ENCODE measurements at regions not wholly inside any gene's neighbourhood (a gene's known extent, or its start where the extent isn't known, plus 50 kb on each side); places are given as distances from the start of the nearest gene placed in this dataset.
"Not testable (repeated sequence)": the region's sequence is repeated elsewhere in the genome, so short reads cannot be mapped to it uniquely, and the experiment has no call there.

DNA sequence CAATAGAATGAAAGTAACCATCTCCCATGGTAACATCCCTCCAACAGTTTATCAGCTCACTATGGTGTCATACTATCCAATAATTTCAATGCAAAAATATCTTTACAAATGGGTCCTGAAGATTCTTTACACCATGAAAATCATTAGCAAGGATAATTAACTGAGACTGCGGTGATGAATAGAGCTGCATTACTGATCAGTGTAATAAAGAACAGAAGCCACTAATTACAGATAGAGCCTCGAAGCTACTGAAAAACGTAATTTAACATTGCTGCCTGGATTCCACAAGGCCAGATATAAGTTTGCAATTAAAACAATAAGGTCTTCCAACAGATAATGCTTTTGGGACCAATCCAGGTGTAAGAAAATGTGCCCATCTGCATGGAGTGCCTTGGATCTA lies 1245.8 kb upstream of the SLC39A10 start:
- Histone ChIP-seq H3K4me1 (ENCODE audit: control insufficient read depth in 3 of 3, insufficient read depth in 2 of 3, low read depth in 1 of 3, low read length in 2 of 3) (no peaks in the 10 kb centered on the region), H3K4me3 (ENCODE audit: low read depth in 1 of 3, low read length in 3 of 3) (no peak overlapping the region), H3K27ac (ENCODE audit: low read depth in 1 of 3, low read length in 2 of 3) (no peak overlapping the region), H3K9me3 (ENCODE audit: control insufficient read depth in 2 of 2, insufficient read depth in 1 of 2, low read depth in 1 of 2, low read length in 1 of 2) (no peaks in the 10 kb centered on the region), H3K27me3 (ENCODE audit: control insufficient read depth in 3 of 3, insufficient read depth in 3 of 3, low read length in 3 of 3) (no peaks in the 10 kb centered on the region), H3K36me3 (ENCODE audit: control insufficient read depth in 3 of 3, insufficient read depth in 2 of 3, low read depth in 1 of 3, low read length in 3 of 3) (no peaks in the 10 kb centered on the region)
- FAIRE-seq (no peak), DNase-seq (no peak)
- WGBS, 3 donors: 67 to 77% (median 70%) methylated on average over 3 of the region's 3 CpGs

DNA sequence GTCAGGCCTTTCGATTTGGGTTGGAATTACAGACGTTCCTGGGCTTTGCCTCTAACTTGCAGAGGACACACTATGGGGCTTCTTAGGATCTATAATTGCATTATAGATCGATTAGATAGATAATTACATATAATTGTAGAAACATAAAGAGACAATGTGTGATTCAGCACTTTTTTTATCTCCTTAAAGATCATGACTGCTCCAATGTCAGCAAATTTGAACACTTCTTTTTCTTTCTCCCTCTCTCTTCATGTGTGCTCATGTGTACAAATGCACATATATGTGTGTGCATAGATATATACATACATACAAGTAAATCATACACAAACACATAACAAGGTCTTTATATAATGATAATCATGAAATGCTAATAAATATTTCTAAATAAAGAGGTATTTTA lies 1261.2 kb upstream of the SLC39A10 start:
- WGBS, 3 donors: 84 to 89% (median 86%) methylated on average over 3 of the region's 3 CpGs
- DNase-seq (no peak), FAIRE-seq (no peak)
- no peaks in the 10 kb centered on the region for H3K36me3 ChIP-seq (ENCODE audit: control insufficient read depth in 3 of 3, insufficient read depth in 2 of 3, low read depth in 1 of 3, low read length in 3 of 3)
- no peaks in the 10 kb centered on the region for H3K27me3 ChIP-seq (ENCODE audit: control insufficient read depth in 3 of 3, insufficient read depth in 3 of 3, low read length in 3 of 3)
- H3K4me1 ChIP-seq (ENCODE audit: control insufficient read depth in 3 of 3, insufficient read depth in 2 of 3, low read depth in 1 of 3, low read length in 2 of 3): no peaks in the 10 kb centered on the region
- no peak overlapping the region for H3K4me3 ChIP-seq (ENCODE audit: low read depth in 1 of 3, low read length in 3 of 3)
- no peaks in the 10 kb centered on the region for H3K9me3 ChIP-seq (ENCODE audit: control insufficient read depth in 2 of 2, insufficient read depth in 1 of 2, low read depth in 1 of 2, low read length in 1 of 2)
- H3K27ac ChIP-seq (ENCODE audit: low read depth in 1 of 3, low read length in 2 of 3): no peak overlapping the region

DNA sequence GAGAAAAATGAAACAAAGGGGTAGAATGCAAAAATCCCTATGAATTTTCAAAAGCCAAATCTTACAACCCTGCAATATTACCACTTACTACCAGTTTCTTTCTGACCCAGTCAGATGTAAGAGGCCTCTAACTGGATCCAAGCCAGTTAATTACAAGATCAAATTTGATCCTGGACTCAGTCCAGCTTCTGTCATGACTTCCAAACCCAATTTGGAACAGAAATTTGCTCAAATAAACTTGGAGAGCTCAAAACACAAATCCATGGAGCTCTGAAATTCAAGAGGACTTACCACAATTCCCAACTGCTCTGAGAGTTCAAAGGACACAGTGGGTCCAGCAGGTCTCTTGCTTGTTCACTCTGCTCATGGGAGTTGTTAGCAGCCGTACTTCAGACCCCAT lies 1271.7 kb upstream of the SLC39A10 start:
- H3K27me3 ChIP-seq (ENCODE audit: control insufficient read depth in 3 of 3, insufficient read depth in 3 of 3, low read length in 3 of 3): no peaks in the 10 kb centered on the region
- no peaks in the 10 kb centered on the region for H3K4me1 ChIP-seq (ENCODE audit: control insufficient read depth in 3 of 3, insufficient read depth in 2 of 3, low read depth in 1 of 3, low read length in 2 of 3)
- no peaks in the 10 kb centered on the region for H3K36me3 ChIP-seq (ENCODE audit: control insufficient read depth in 3 of 3, insufficient read depth in 2 of 3, low read depth in 1 of 3, low read length in 3 of 3)
- FAIRE-seq (no peak), DNase-seq (no peak)
- peaks cover 2 to 10% of the 10 kb centered on the region in 2 donors for H3K9me3 ChIP-seq (ENCODE audit: control insufficient read depth in 2 of 2, insufficient read depth in 1 of 2, low read depth in 1 of 2, low read length in 1 of 2)
- no peak overlapping the region for H3K27ac ChIP-seq (ENCODE audit: low read depth in 1 of 3, low read length in 2 of 3)
- no peak overlapping the region for H3K4me3 ChIP-seq (ENCODE audit: low read depth in 1 of 3, low read length in 3 of 3)
- WGBS, 3 donors: 67 to 80% (median 68%) methylated on average over 1 of the region's 1 CpG

DNA sequence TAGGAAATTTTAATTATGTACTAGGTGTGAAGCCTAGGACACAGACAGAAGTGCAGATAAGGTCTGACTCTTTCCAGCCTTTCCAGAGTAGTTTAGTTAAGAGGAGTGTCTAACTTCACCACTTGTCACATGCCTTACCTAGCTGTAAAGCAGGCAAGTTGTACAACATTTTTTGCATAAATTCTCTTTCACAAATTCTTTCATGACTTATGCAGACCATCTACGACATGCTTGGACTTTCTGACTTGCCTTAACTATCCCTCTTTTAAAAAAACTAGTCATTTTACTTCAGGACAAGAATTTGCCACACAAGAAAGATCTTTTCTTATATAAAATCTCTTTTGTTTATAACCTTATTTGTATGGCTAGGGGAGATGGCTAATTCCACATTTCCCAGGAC lies 1273.6 kb upstream of the SLC39A10 start:
- H3K9me3 ChIP-seq (ENCODE audit: control insufficient read depth in 2 of 2, insufficient read depth in 1 of 2, low read depth in 1 of 2, low read length in 1 of 2): peaks cover 2 to 10% of the 10 kb centered on the region in 2 donors
- H3K4me3 ChIP-seq (ENCODE audit: low read depth in 1 of 3, low read length in 3 of 3): no peak overlapping the region
- WGBS, 3 donors: 14 to 23% (median 15%) methylated on average over 1 of the region's 1 CpG
- DNase-seq: no peak
- no peak for FAIRE-seq
- H3K4me1 ChIP-seq (ENCODE audit: control insufficient read depth in 3 of 3, insufficient read depth in 2 of 3, low read depth in 1 of 3, low read length in 2 of 3): no peaks in the 10 kb centered on the region
- H3K36me3 ChIP-seq (ENCODE audit: control insufficient read depth in 3 of 3, insufficient read depth in 2 of 3, low read depth in 1 of 3, low read length in 3 of 3): no peaks in the 10 kb centered on the region
- H3K27me3 ChIP-seq (ENCODE audit: control insufficient read depth in 3 of 3, insufficient read depth in 3 of 3, low read length in 3 of 3): no peaks in the 10 kb centered on the region
- no peak overlapping the region for H3K27ac ChIP-seq (ENCODE audit: low read depth in 1 of 3, low read length in 2 of 3)

DNA sequence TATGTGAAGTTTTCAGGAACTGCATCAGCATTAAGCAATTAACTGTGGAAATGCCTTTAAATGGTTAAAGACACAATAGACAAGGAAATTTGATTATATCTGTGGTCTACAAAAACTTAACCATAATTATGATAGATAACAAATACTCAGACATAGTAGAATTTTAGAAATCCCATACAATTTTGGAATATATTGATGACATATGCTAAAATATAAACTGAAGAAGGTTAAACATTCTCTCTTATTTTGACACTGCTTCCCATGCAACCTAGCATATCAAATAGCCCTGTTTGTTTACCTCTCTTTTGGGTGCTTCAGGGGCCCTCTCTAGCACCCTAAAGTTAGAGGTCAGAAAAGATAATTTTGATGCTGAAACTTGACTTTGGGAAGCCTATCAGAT lies 1274.8 kb upstream of the SLC39A10 start:
- Histone ChIP-seq H3K4me3 (ENCODE audit: low read depth in 1 of 3, low read length in 3 of 3) (no peak overlapping the region), H3K27me3 (ENCODE audit: control insufficient read depth in 3 of 3, insufficient read depth in 3 of 3, low read length in 3 of 3) (no peaks in the 10 kb centered on the region), H3K27ac (ENCODE audit: low read depth in 1 of 3, low read length in 2 of 3) (no peak overlapping the region), H3K9me3 (ENCODE audit: control insufficient read depth in 2 of 2, insufficient read depth in 1 of 2, low read depth in 1 of 2, low read length in 1 of 2) (peaks cover 2 to 10% of the 10 kb centered on the region in 2 donors), H3K36me3 (ENCODE audit: control insufficient read depth in 3 of 3, insufficient read depth in 2 of 3, low read depth in 1 of 3, low read length in 3 of 3) (no peaks in the 10 kb centered on the region), H3K4me1 (ENCODE audit: control insufficient read depth in 3 of 3, insufficient read depth in 2 of 3, low read depth in 1 of 3, low read length in 2 of 3) (no peaks in the 10 kb centered on the region)
- FAIRE-seq (no peak), DNase-seq (no peak)

DNA sequence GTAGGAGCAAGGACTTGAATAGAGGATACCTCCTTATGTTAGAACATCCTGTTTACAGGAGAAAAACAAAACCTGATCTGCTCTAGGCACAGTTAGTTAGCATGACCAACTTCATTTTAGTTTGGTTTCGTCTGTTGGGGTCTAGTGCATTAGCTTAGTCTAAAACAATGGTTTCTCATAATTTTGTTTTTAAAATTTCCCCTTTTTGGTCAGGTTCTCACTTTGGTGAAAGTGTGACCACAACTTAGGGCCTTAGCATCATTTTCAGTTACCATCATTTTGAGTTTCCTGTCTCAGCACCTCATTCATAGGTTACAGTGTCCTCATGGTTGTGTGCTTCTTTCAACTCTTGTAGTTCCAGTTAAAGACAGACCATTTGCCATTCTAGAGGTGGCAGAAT lies 1277.0 kb upstream of the SLC39A10 start:
- no peak for FAIRE-seq

DNA sequence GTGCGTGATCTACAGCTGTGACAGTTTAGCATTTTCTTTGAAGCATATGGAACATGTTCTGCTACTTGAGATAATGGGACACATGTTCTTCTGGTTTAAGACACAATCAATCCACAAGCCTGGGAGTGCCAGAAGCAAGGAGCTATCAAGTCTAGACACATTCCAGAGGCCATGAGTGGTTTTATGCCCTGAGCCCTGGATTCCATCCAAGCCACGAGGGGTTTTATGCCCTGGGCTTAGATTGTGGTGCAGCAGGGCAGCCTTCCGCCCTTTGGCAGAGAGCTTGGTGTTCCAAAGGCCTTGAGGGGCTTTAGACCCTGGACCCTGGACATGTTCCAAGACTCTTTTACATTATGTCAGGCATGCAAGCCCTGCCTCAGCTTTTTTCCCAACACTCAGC lies 1289.6 kb upstream of the SLC39A10 start:
- FAIRE-seq; H3K27ac ChIP-seq (ENCODE audit: low read depth in 1 of 3, low read length in 2 of 3); H3K36me3 ChIP-seq (ENCODE audit: control insufficient read depth in 3 of 3, insufficient read depth in 2 of 3, low read depth in 1 of 3, low read length in 3 of 3); DNase-seq; H3K9me3 ChIP-seq (ENCODE audit: control insufficient read depth in 2 of 2, insufficient read depth in 1 of 2, low read depth in 1 of 2, low read length in 1 of 2); H3K4me1 ChIP-seq (ENCODE audit: control insufficient read depth in 3 of 3, insufficient read depth in 2 of 3, low read depth in 1 of 3, low read length in 2 of 3); H3K27me3 ChIP-seq (ENCODE audit: control insufficient read depth in 3 of 3, insufficient read depth in 3 of 3, low read length in 3 of 3); H3K4me3 ChIP-seq (ENCODE audit: low read depth in 1 of 3, low read length in 3 of 3): not testable (repeated sequence)
- 53 to 65% (median 65%) methylated on average over 3 of the region's 3 CpGs for WGBS, 3 donors

More for the DNA sequence above, 1277.0 kb upstream of the SLC39A10 start:
- 40 to 69% (median 68%) methylated on average over 1 of the region's 1 CpG for WGBS, 3 donors
- DNase-seq: no peak
- Histone ChIP-seq H3K4me3 (ENCODE audit: low read depth in 1 of 3, low read length in 3 of 3) (no peak overlapping the region), H3K27ac (ENCODE audit: low read depth in 1 of 3, low read length in 2 of 3) (no peak overlapping the region), H3K4me1 (ENCODE audit: control insufficient read depth in 3 of 3, insufficient read depth in 2 of 3, low read depth in 1 of 3, low read length in 2 of 3) (no peaks in the 10 kb centered on the region), H3K9me3 (ENCODE audit: control insufficient read depth in 2 of 2, insufficient read depth in 1 of 2, low read depth in 1 of 2, low read length in 1 of 2) (no peaks in the 10 kb centered on the region), H3K27me3 (ENCODE audit: control insufficient read depth in 3 of 3, insufficient read depth in 3 of 3, low read length in 3 of 3) (no peaks in the 10 kb centered on the region), H3K36me3 (ENCODE audit: control insufficient read depth in 3 of 3, insufficient read depth in 2 of 3, low read depth in 1 of 3, low read length in 3 of 3) (no peaks in the 10 kb centered on the region)

DNA sequence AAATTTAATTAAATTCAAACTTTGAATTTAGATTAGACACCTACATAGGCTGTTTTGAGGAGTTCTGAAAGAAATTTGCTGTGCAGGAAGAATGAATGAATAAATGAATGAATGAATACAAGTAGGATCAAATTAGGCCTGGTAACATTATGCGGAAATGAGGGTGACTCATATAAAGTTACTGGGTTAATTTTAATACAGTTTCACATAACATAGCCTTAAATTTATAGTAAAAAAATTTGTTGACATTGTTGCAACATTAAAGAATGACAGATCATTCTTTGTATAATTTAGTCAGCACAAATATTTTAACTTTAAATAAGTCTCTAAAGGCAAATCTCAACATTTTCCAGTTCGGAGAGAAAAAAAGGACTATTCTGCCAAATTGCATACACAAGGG lies 1293.1 kb upstream of the SLC39A10 start:
- FAIRE-seq (no peak), DNase-seq (no peak)
- WGBS, 3 donors: 86 to 91% (median 91%) methylated on average over 2 of the region's 2 CpGs
- no peaks in the 10 kb centered on the region for H3K36me3 ChIP-seq (ENCODE audit: control insufficient read depth in 3 of 3, insufficient read depth in 2 of 3, low read depth in 1 of 3, low read length in 3 of 3)
- peaks cover 0 to 3% of the 10 kb centered on the region in 2 donors for H3K9me3 ChIP-seq (ENCODE audit: control insufficient read depth in 2 of 2, insufficient read depth in 1 of 2, low read depth in 1 of 2, low read length in 1 of 2)
- no peak overlapping the region for H3K27ac ChIP-seq (ENCODE audit: low read depth in 1 of 3, low read length in 2 of 3)
- no peak overlapping the region for H3K4me3 ChIP-seq (ENCODE audit: low read depth in 1 of 3, low read length in 3 of 3)
- no peaks in the 10 kb centered on the region for H3K4me1 ChIP-seq (ENCODE audit: control insufficient read depth in 3 of 3, insufficient read depth in 2 of 3, low read depth in 1 of 3, low read length in 2 of 3)
- no peaks in the 10 kb centered on the region for H3K27me3 ChIP-seq (ENCODE audit: control insufficient read depth in 3 of 3, insufficient read depth in 3 of 3, low read length in 3 of 3)

DNA sequence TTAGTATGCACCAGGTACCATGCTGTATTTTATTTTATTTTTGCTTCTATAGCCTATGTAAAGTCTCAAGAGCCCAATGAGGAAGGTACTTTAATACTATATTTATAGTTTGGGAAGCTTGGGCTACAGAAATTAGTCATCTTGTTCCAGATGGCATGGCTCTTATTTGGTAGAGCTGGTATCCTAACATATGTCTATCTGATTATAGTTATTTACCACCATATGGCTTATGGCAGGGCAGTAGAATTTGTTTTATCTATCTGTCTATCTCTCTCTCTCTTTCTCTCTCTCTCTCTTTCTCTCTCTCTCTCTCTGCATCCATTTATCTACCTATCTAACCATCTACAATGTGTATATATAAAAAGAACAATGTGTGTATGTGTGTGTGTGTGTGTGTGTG lies 1293.7 kb upstream of the SLC39A10 start:
- H3K4me3 ChIP-seq (ENCODE audit: low read depth in 1 of 3, low read length in 3 of 3): no peak overlapping the region
- no peak overlapping the region for H3K27ac ChIP-seq (ENCODE audit: low read depth in 1 of 3, low read length in 2 of 3)
- H3K27me3 ChIP-seq (ENCODE audit: control insufficient read depth in 3 of 3, insufficient read depth in 3 of 3, low read length in 3 of 3): no peaks in the 10 kb centered on the region
- no peak for FAIRE-seq
- H3K9me3 ChIP-seq (ENCODE audit: control insufficient read depth in 2 of 2, insufficient read depth in 1 of 2, low read depth in 1 of 2, low read length in 1 of 2): peaks cover 0 to 3% of the 10 kb centered on the region in 2 donors
- no peaks in the 10 kb centered on the region for H3K4me1 ChIP-seq (ENCODE audit: control insufficient read depth in 3 of 3, insufficient read depth in 2 of 3, low read depth in 1 of 3, low read length in 2 of 3)
- DNase-seq: no peak
- no peaks in the 10 kb centered on the region for H3K36me3 ChIP-seq (ENCODE audit: control insufficient read depth in 3 of 3, insufficient read depth in 2 of 3, low read depth in 1 of 3, low read length in 3 of 3)

All from small intestine (tissue), 7 donors.